Uterus (tissue), 3 donors: ENCODE measurements at regions not wholly inside any gene's neighbourhood (a gene's known extent, or its start where the extent isn't known, plus 50 kb on each side); places are given as distances from the start of the nearest gene placed in this dataset.

Source experiments
- DNase-seq, 2 donors: peaks; one replicate each; pipeline ENCODE4 v3.0.0-alpha.2; 2019 to 2020
- H3K27ac ChIP-seq, 2 donors: fragments of 200-600 bp; sonication (generic); 1 replicate in 1 of 2; 2 replicates in 1 of 2; pipeline ENCODE4 v1.5.1; 2016 to 2018
- H3K27me3 ChIP-seq, 2 donors: fragments of 200-600 bp; sonication (generic); one replicate each; pipeline ENCODE4 v1.5.1; 2018 to 2019; ENCODE audit warnings: control low read depth in 1 of 2
- H3K36me3 ChIP-seq, 2 donors: fragments of 200-600 bp; sonication (generic); one replicate each; pipeline ENCODE4 v1.5.1; 2019; ENCODE audit warnings: control low read depth in 1 of 2
- H3K4me1 ChIP-seq, 2 donors: fragments of 200-600 bp; sonication (generic); one replicate each; pipeline ENCODE4 v1.5.1; 2018 to 2019; ENCODE audit warnings: control low read depth in 1 of 2
- H3K4me3 ChIP-seq, 2 donors: fragments of 200-600 bp; sonication (generic); 1 replicate in 1 of 2; 2 replicates in 1 of 2; pipeline ENCODE4 v1.5.1; 2018 to 2019; ENCODE audit warnings: mild to moderate bottlenecking in 1 of 2
- H3K9me3 ChIP-seq, 2 donors: fragments of 200-600 bp; sonication (generic); one replicate each; pipeline ENCODE4 v1.5.1; 2019; ENCODE audit warnings: control low read depth in 1 of 2
- POLR2A ChIP-seq, 2 donors: fragments of 450-650 bp; IDR thresholded peaks; one replicate each; pipeline ENCODE4 v1.6.1; 2016; ENCODE audit warnings: antibody characterized with exemption in 2 of 2, mild to moderate bottlenecking in 1 of 2, moderate library complexity in 1 of 2
- intact Hi-C: fragments of 100-400 bp; cut with DNase I; formaldehyde crosslinking; loops from one replicate; pipeline ENCODE4 v1.15.1; 2023; ENCODE audit warnings: low total_unique reads
- TF ChIP-seq, protein P1 (sequence below), 4 experiments: fragments of 200-600 bp in 2 of 4; fragments of 450-650 bp in 2 of 4; sonication (generic) in 2 of 4; IDR thresholded peaks; one replicate each; pipeline ENCODE4 v1.5.1; 2016 to 2019; ENCODE audit warnings: antibody characterized with exemption in 4 of 4, mild to moderate bottlenecking in 2 of 4, moderate library complexity in 1 of 4
- donor health status: DM: yes; HTN: yes; CAD: no.

DNA sequence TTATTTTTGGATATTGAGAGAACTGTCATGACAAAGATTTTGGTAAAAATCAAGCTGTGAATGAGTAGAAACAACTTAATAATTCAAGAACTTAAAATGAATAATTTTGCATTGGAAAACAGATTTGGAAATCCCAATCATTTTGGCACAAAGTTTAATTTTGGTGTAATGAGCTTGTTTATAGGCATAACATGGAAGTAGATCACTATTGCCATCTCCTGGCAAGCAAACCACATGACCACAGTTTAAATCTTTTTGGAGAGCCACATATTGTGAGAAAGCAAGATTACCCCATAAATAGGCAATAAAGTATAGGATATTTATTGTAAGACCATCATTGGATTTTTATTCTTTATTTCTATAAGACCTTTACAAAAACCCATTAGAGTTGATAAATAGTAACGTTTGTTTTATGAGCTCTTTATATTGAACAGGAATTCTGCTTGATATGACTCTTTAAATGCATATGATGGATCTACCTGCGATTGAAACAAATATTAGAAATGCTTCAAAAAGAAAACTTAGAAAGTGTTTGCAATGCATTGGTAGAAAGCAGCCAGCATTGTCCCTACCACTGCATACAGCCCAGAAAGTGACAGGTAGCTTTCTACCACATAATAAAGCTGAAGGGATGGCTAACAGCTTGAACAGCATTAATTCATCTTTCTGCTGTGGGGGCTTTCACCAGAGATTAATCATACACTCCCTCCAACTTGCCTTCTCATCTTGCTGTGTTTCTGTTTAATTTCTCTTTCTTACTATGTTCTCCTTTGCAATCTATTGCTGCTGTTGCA, 766.8 kb downstream of the TBL1XR1 start:
- intact Hi-C loops: no loop called here
- Histone ChIP-seq H3K36me3 (no peaks in the 10 kb centered on the region), H3K4me1 (no peaks in the 10 kb centered on the region), H3K27me3 (no peaks in the 10 kb centered on the region), H3K27ac (no peak overlapping the region), H3K4me3 (no peak overlapping the region), H3K9me3 (no peaks in the 10 kb centered on the region)
- no peak for DNase-seq
- TF ChIP-seq, protein P1, sequence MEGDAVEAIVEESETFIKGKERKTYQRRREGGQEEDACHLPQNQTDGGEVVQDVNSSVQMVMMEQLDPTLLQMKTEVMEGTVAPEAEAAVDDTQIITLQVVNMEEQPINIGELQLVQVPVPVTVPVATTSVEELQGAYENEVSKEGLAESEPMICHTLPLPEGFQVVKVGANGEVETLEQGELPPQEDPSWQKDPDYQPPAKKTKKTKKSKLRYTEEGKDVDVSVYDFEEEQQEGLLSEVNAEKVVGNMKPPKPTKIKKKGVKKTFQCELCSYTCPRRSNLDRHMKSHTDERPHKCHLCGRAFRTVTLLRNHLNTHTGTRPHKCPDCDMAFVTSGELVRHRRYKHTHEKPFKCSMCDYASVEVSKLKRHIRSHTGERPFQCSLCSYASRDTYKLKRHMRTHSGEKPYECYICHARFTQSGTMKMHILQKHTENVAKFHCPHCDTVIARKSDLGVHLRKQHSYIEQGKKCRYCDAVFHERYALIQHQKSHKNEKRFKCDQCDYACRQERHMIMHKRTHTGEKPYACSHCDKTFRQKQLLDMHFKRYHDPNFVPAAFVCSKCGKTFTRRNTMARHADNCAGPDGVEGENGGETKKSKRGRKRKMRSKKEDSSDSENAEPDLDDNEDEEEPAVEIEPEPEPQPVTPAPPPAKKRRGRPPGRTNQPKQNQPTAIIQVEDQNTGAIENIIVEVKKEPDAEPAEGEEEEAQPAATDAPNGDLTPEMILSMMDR (IDR thresholded peaks at IDR 0.05): peak; percentile 44 to 58 (median 56)
- no peak for TF ChIP-seq POLR2A (IDR thresholded peaks at IDR 0.05)

DNA sequence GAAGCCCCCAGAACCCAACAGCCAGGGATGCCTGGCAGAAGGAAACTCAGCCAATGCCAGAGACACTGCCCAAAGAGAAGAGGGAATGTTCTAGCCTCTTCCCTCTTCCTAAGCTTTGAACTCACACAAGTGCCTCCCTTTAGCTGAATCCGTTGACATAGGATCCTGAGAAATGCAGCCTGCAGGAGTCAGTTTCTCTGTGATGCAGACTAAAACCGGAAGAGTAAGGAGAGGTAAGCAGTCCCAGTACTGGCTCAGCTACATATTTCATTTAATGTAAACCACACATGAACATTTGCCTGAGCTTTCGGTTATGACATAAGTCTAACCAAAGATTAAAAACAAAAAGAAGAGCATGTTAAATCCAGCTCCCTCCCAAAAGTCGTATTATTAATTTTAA, 768.7 kb downstream of the TBL1XR1 start:
- intact Hi-C loops: no loop called here

DNA sequence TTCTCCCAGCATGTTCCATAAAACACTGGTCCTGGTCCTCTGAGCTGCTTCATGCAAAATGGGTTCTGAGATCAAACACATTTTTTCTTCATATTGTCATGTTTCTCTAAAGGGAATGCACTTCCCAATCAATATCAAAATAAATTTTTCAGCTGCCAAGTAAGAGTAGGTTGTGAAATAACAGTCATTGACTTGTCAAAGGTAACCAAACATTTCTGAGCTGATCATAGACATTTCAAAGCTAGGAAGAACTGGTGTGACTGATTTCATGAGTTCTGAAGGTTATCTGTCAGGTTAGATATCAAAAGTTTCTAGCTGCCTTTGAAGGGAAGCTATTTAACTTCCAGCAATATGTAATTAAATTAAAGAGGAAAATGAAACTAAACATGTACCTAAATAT, 770.9 kb downstream of the TBL1XR1 start:
- intact Hi-C loops: no loop called here
- no peak for DNase-seq
- Histone ChIP-seq H3K4me1 (no peaks in the 10 kb centered on the region), H3K27me3 (no peaks in the 10 kb centered on the region), H3K36me3 (no peaks in the 10 kb centered on the region), H3K27ac (no peak overlapping the region), H3K4me3 (no peak overlapping the region), H3K9me3 (no peaks in the 10 kb centered on the region)
- TF ChIP-seq, protein P1 (IDR thresholded peaks at IDR 0.05): no peak
- no peak for TF ChIP-seq POLR2A (IDR thresholded peaks at IDR 0.05)

More for the DNA sequence above, 768.7 kb downstream of the TBL1XR1 start:
- Histone ChIP-seq H3K4me3 (no peak overlapping the region), H3K4me1 (no peaks in the 10 kb centered on the region), H3K27ac (no peak overlapping the region), H3K27me3 (no peaks in the 10 kb centered on the region), H3K36me3 (no peaks in the 10 kb centered on the region), H3K9me3 (no peaks in the 10 kb centered on the region)
- TF ChIP-seq, protein P1 (IDR thresholded peaks at IDR 0.05): no peak
- TF ChIP-seq POLR2A (IDR thresholded peaks at IDR 0.05): no peak
- no peak for DNase-seq

DNA sequence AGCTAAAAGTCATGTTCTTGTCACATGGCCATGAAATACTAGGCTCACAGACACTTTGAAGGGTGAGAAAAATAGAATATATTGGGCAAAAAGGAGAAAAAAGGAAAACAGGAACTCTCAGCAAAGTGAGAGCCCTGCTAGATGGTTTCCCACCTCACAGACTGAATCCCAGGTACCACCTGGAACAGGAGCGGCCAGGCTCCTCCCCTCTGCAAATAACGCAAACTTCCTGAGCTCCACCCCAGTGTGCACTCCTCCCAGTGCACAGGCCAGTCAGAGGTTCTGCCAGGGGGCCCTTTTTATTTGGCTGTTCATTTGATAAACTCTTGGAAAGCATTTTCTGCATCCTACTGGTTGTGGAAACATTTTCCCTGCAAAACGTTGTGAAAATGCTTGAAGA, 780.4 kb downstream of the TBL1XR1 start:
- Histone ChIP-seq H3K4me1 (no peaks in the 10 kb centered on the region), H3K27ac (no peak overlapping the region), H3K9me3 (no peaks in the 10 kb centered on the region), H3K4me3 (no peak overlapping the region), H3K27me3 (no peaks in the 10 kb centered on the region), H3K36me3 (no peaks in the 10 kb centered on the region)
- DNase-seq: no peak
- intact Hi-C loops: no loop called here
- TF ChIP-seq, protein P1 (IDR thresholded peaks at IDR 0.05): no peak
- TF ChIP-seq POLR2A (IDR thresholded peaks at IDR 0.05): no peak

DNA sequence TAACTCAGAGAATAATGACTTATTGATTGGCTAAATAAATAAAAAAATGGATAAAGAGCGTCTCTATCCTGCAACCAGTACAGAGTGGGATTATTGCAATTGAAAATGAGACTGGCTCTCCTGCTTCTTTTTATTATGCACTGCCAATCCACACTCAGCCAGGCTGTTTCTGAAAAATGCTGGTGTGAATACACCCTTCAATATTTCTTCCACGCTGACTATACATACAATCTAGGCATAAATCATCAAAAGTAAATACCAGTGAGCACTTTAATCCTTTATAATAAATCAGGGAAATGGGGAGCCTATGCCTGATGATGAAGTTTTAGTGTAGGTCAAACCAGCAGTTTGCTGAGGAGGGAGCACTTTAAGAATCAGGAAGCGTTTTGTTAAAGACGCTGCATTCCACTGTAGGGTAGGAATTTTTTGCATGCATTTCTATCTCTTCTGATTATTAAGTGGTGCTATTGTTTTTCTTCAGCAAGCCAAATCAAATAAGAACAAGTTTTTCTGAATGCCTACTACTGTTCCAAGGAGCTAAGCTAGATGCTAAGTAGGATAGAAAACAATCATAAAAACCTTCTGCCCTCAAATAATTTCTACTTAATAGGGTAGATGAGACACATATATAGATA, 781.5 kb downstream of the TBL1XR1 start:
- Histone ChIP-seq H3K4me3 (no peak overlapping the region), H3K27me3 (no peaks in the 10 kb centered on the region), H3K36me3 (no peaks in the 10 kb centered on the region), H3K9me3 (no peaks in the 10 kb centered on the region), H3K4me1 (no peaks in the 10 kb centered on the region), H3K27ac (no peak overlapping the region)
- no peak for TF ChIP-seq POLR2A (IDR thresholded peaks at IDR 0.05)
- TF ChIP-seq, protein P1 (IDR thresholded peaks at IDR 0.05): no peak
- DNase-seq: no peak
- intact Hi-C loops: no loop called here
